Glomerular visceral epithelial cell (primary cell): ENCODE measurements at regions not wholly inside any gene's neighbourhood (a gene's known extent, or its start where the extent isn't known, plus 50 kb on each side); places are given as distances from the start of the nearest gene placed in this dataset.

Experiments
- DNase-seq: peaks from one replicate; pipeline ENCODE4 v3.0.0-alpha.2; 2016; ENCODE audit errors: extremely low spot score

DNA sequence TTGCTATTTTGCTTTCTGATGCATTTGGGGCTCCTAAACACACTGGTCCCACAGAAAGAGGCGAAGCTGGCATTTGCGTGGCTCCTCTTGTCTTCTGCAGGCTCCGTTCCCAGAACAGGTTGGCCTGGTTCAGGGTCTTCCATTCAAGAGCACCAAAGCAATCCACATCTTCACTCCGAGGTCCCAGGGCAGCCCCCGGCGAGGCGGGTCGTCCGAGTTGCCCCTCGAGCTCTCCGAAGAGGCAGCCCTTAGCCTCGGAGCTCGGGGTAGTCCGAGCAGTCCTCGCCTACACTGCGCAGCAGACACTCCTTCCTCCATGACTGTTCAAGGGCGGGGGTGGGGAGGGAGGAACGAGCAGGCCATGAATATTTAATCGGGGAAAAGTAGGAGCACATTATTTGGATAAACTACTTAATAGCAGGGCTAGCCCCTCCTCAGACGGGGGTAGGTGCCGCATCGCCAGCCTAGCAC is 321.3 kb downstream of the BLID start:
- DNase-seq = no peak

DNA sequence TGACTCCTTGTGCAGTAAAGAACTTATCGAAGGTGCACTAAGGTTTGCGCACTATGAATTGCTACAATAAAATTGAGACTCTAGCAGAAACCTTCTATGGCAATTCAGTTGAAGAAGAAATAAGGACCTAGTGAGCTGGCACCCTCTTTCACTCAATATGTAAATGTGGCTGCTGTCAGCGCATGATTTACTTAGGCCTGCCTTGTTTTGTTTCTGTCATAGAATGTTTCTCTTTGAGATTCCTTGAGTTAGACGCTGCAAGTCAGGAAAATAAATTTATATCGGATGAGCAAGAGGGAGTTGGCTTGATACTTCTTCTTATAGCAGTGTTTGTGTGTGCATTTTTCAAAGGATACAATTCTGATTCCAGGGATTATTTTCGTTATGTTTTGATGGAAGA is 322.1 kb downstream of the BLID start:
- DNase-seq = no peak

- DNase-seq = no peak
These were observed 322.7 kb downstream of the BLID start for GRCh38 chr11:121793291-121793690.

GRCh38 chr11:121792185-121792584 is 323.8 kb downstream of the BLID start:
- no peak for DNase-seq

- no peak for DNase-seq
These were observed 325.6 kb downstream of the BLID start for GRCh38 chr11:121790430-121790829.

DNA sequence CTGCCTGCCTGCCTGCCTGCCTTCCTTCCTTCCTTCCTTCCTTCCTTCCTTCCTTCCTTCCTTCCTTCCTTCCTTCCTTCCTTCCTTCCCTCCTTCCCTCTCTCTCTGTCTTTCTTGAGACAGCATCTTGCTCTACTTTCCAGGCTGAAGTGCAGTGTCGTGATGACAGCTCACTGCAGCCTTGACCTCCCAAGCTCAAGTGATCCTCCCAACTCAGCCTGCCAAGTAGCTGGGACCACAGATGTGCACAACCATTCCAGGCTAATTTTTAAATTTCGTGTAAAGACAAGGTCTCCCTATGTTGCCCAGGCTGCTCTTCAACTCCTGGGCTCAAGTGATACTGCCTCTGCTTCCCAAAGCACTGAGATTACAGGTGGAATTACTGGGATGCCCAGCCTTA is 328.2 kb upstream of the SORL1-AS1 start:
- no peak for DNase-seq

DNA sequence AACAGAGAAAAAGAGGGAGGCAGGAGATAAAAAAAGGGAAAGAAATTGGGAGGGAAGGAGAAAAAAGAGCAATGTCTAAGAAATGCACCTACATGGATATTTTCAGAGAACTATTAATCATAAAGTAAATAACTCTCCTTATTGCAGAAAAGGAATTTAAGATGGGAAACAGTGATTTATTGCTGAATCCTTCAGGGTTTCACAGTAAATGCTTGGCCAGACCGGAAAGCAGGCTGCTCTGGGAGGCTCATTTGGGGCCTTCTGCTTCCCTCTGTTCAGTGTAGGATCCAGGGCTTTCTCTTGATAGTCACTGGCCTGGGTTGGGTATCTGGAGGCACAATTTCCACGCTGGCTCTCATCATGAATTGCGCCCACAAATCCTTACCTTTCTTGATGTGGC is 324.3 kb upstream of the SORL1-AS1 start:
- DNase-seq = no peak

- no peak for DNase-seq
These were observed 322.5 kb upstream of the SORL1-AS1 start for GRCh38 chr11:121775276-121775675.

DNA sequence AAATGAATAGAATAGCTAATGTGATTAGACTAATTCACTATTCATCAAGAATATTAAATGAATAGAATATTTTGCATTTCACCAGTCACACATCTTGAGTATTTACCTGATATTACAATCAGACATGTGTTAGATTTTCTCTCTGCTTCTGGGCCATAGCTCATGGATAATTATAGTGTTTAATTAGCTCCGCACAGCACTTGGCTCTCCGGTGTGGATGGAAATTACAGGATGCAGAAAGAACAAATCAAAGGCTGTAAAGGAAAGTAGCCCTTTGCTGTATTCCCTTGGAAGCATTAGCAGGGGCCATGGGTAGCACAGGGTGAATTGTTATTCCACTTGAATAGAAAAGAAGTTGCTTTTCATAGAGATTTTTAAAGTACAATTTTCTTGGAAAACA is 320.3 kb upstream of the SORL1-AS1 start:
- DNase-seq = no peak

- no peak for DNase-seq
These were observed 318.3 kb upstream of the SORL1-AS1 start for GRCh38 chr11:121770939-121771595.

- DNase-seq = no peak
These were observed 316.4 kb upstream of the SORL1-AS1 start for GRCh38 chr11:121769191-121769590.

GRCh38 chr11:121767433-121767832 is 314.7 kb upstream of the SORL1-AS1 start:
- DNase-seq = no peak

DNA sequence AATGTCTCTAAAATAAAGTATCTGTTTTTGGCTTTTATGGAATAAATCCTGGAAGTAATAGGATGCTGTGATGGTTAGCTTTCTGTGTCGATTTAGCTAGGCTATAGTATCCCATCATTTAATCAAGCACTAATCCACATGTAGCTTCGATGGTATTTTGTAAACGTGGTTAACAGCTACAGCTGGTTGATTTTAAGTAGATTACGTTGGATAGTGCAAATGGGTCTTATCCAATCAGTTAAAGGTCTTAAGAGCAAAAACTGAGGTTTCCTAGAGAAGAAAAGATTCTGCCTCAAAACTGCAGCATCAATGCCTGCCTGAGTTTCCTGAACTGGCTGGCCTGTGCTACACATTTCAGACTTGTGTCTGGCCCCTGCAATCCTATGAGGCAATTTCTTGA is 314.2 kb upstream of the SORL1-AS1 start:
- no peak for DNase-seq

GRCh38 chr11:121766166-121766565 is 313.4 kb upstream of the SORL1-AS1 start:
- DNase-seq = no peak

- no peak for DNase-seq
These were observed 310.8 kb upstream of the SORL1-AS1 start for GRCh38 chr11:121763526-121763925.

GRCh38 chr11:121762820-121763219 is 310.1 kb upstream of the SORL1-AS1 start:
- DNase-seq = no peak

- DNase-seq = no peak
These were observed 308.4 kb upstream of the SORL1-AS1 start for GRCh38 chr11:121761186-121761585.

GRCh38 chr11:121757480-121758125 is 304.8 kb upstream of the SORL1-AS1 start:
- no peak for DNase-seq

DNA sequence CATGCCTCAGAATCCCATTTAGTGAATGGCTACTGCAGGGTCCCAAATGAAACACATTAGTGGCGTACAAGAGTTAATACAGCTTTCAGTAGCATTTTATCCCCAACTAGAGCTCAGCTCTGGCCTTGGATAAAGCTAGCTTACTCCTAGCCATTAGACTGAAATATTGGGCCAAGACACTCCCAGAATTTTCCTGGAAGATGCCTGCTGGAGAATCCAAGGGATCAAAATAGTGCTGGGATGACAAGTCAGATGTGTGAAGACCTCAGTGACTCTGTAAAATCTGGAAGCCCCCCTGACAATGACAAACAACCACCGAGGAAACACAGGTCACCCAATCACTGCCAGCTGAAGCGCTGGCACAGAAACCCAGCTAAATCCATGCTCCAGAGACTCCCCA is 303.1 kb upstream of the SORL1-AS1 start:
- no peak for DNase-seq

- DNase-seq = no peak
These were observed 302.4 kb upstream of the SORL1-AS1 start for GRCh38 chr11:121755191-121755590.

GRCh38 chr11:121754598-121754997 is 301.8 kb upstream of the SORL1-AS1 start:
- no peak for DNase-seq

- DNase-seq = no peak
These were observed 296.9 kb upstream of the SORL1-AS1 start for GRCh38 chr11:121749691-121750090.

GRCh38 chr11:121748068-121748467 is 295.3 kb upstream of the SORL1-AS1 start:
- no peak for DNase-seq

- DNase-seq = no peak
These were observed 290.5 kb upstream of the SORL1-AS1 start for GRCh38 chr11:121743285-121743684.
